Nephron (organoid): ENCODE measurements at regions not wholly inside any gene's neighbourhood (a gene's known extent, or its start where the extent isn't known, plus 50 kb on each side); places are given as distances from the start of the nearest gene placed in this dataset.
A peak's percentile ranks its signal among the peaks of the same experiment; 100 is the strongest.

ENCODE experiments used
- H3K27ac Mint-ChIP-seq, 3 experiments: 2 replicates each; pipeline ENCODE4 v1.8.0; 2020; ENCODE audit warnings: mixed read lengths in 3 of 3, mild to moderate bottlenecking in 2 of 3, moderate library complexity in 1 of 3
- H3K27me3 Mint-ChIP-seq: 2 replicates; pipeline ENCODE4 v1.8.0; 2021; ENCODE audit warnings: low read depth, mild to moderate bottlenecking, moderate library complexity, mixed read lengths
- H3K36me3 Mint-ChIP-seq: 2 replicates; pipeline ENCODE4 v1.8.0; 2020; ENCODE audit warnings: low read depth, mixed read lengths
- H3K4me1 Mint-ChIP-seq: 2 replicates; pipeline ENCODE4 v1.8.0; 2020; ENCODE audit warnings: mixed read lengths
- H3K4me3 Mint-ChIP-seq, 3 experiments: 2 replicates each; pipeline ENCODE4 v1.8.0; 2020; ENCODE audit warnings: mild to moderate bottlenecking in 3 of 3, mixed read lengths in 3 of 3, moderate library complexity in 2 of 3
- H3K9me3 Mint-ChIP-seq: 2 replicates; pipeline ENCODE4 v1.8.0; 2020; ENCODE audit warnings: mixed read lengths
- CTCF ChIP-seq, 3 experiments: fragments of 200-600 bp; sonication (generic); IDR thresholded peaks; one replicate each; pipeline ENCODE4 v1.5.0; 2021; ENCODE audit warnings: antibody characterized with exemption in 3 of 3; ENCODE audit not compliant: unreplicated experiment in 3 of 3

GRCh38 chr5:125969011-125969813 lies 454.0 kb upstream of the GRAMD2B start:
- H3K36me3 Mint-ChIP-seq = peaks cover 3% of the 10 kb centered on the region
- no peaks in the 10 kb centered on the region for H3K27me3 Mint-ChIP-seq
- peaks cover 6% of the 10 kb centered on the region for H3K9me3 Mint-ChIP-seq
- TF ChIP-seq CTCF (IDR thresholded peaks at IDR 0.05; ENCODE audit: unreplicated experiment in 3 of 3) = no peak
- no peak overlapping the region for H3K27ac Mint-ChIP-seq
- no peak overlapping the region for H3K4me3 Mint-ChIP-seq
- H3K4me1 Mint-ChIP-seq = no peaks in the 10 kb centered on the region

GRCh38 chr5:125969814-125970171 lies 453.4 kb upstream of the GRAMD2B start:
- H3K4me1 Mint-ChIP-seq = no peaks in the 10 kb centered on the region
- H3K27me3 Mint-ChIP-seq = no peaks in the 10 kb centered on the region
- peak overlapping the region in 1 of 3 experiments; percentile 8 for H3K27ac Mint-ChIP-seq
- H3K36me3 Mint-ChIP-seq = peaks cover 3% of the 10 kb centered on the region
- peaks cover 3% of the 10 kb centered on the region for H3K9me3 Mint-ChIP-seq
- no peak overlapping the region for H3K4me3 Mint-ChIP-seq
- TF ChIP-seq CTCF (IDR thresholded peaks at IDR 0.05; ENCODE audit: unreplicated experiment in 3 of 3) = no peak

GRCh38 chr5:125970631-125971307 lies 452.4 kb upstream of the GRAMD2B start:
- Mint-ChIP-seq H3K9me3 (peaks cover 3% of the 10 kb centered on the region), H3K4me3 (no peak overlapping the region), H3K27me3 (no peaks in the 10 kb centered on the region), H3K36me3 (peaks cover 3% of the 10 kb centered on the region), H3K27ac (no peak overlapping the region), H3K4me1 (no peaks in the 10 kb centered on the region)
- TF ChIP-seq CTCF (IDR thresholded peaks at IDR 0.05; ENCODE audit: unreplicated experiment in 3 of 3) = no peak

- no peaks in the 10 kb centered on the region for H3K4me1 Mint-ChIP-seq
- no peak overlapping the region for H3K4me3 Mint-ChIP-seq
- H3K36me3 Mint-ChIP-seq = no peaks in the 10 kb centered on the region
- TF ChIP-seq CTCF (IDR thresholded peaks at IDR 0.05; ENCODE audit: unreplicated experiment in 3 of 3) = no peak
- H3K27me3 Mint-ChIP-seq = no peaks in the 10 kb centered on the region
- no peak overlapping the region for H3K27ac Mint-ChIP-seq
- no peaks in the 10 kb centered on the region for H3K9me3 Mint-ChIP-seq
Measured at GRCh38 chr5:125972706-125973105, 450.5 kb upstream of the GRAMD2B start.

GRCh38 chr5:125974679-125975078 lies 448.5 kb upstream of the GRAMD2B start:
- H3K9me3 Mint-ChIP-seq = no peaks in the 10 kb centered on the region
- H3K27ac Mint-ChIP-seq = no peak overlapping the region
- TF ChIP-seq CTCF (IDR thresholded peaks at IDR 0.05; ENCODE audit: unreplicated experiment in 3 of 3) = no peak
- H3K36me3 Mint-ChIP-seq = no peaks in the 10 kb centered on the region
- H3K4me3 Mint-ChIP-seq = no peak overlapping the region
- H3K27me3 Mint-ChIP-seq = no peaks in the 10 kb centered on the region
- no peaks in the 10 kb centered on the region for H3K4me1 Mint-ChIP-seq
